ENCODE measurements at regions not wholly inside any gene's neighbourhood (a gene's known extent, or its start where the extent isn't known, plus 50 kb on each side); places are given as distances from the start of the nearest gene placed in this dataset.

GRCh38 chr1:169020684-169021083 is 85.8 kb upstream of the ATP1B1 start:
- no peak overlapping the region for H3K4me2 ChIP-seq (ENCODE audit: control insufficient read depth, extremely low read depth, insufficient read depth, low read depth, low read length)
- dilution Hi-C loops (cut with MboI; ENCODE audit: extremely low pct_ligation_motif_present, low sequenced_read_pairs): no loop called here
- no peak overlapping the region for H3K9ac ChIP-seq (ENCODE audit: control insufficient read depth, extremely low read depth, insufficient read depth, low read length)
- peaks cover 10% of the 10 kb centered on the region for H3K27me3 ChIP-seq (ENCODE audit: control insufficient read depth, extremely low read depth, insufficient read depth, low read length)
- no peak overlapping the region for H2AFZ ChIP-seq (ENCODE audit: control insufficient read depth, low read length)
- no peaks in the 10 kb centered on the region for H3K9me3 ChIP-seq (ENCODE audit: control insufficient read depth, low read depth, low read length)
- H4K20me1 ChIP-seq (ENCODE audit: control insufficient read depth, extremely low read depth, insufficient read depth, low read length): no peaks in the 10 kb centered on the region
- no peak overlapping the region for H3K4me3 ChIP-seq (ENCODE audit: control insufficient read depth in 2 of 3, extremely low read depth in 1 of 3, insufficient read depth in 2 of 3, low read depth in 1 of 3, low read length in 3 of 3)
- H3K36me3 ChIP-seq (ENCODE audit: control insufficient read depth in 2 of 2, extremely low read depth in 1 of 2, insufficient read depth in 2 of 2, low read length in 2 of 2): no peaks in the 10 kb centered on the region
- FAIRE-seq (no peak), DNase-seq (ENCODE audit: low read depth, low spot score) (no peak)
- H3K4me1 ChIP-seq (ENCODE audit: control insufficient read depth, extremely low read depth, insufficient read depth, low read length): no peaks in the 10 kb centered on the region
- no peak overlapping the region for H3K27ac ChIP-seq (ENCODE audit: control insufficient read depth, insufficient read depth, low read length)
- no peaks in the 10 kb centered on the region for H3K79me2 ChIP-seq (ENCODE audit: control insufficient read depth, insufficient read depth, low read length)
- TF ChIP-seq EZH2 (IDR thresholded peaks at IDR 0.05; ENCODE audit: low read length): no peak
- TF ChIP-seq CTCF (optimal IDR thresholded peaks at IDR 0.05 in 1 of 3, IDR thresholded peaks at IDR 0.05 in 1 of 3, conservative IDR thresholded peaks at IDR 0.05 in 1 of 3; ENCODE audit: extremely low read depth in 1 of 3, insufficient read depth in 2 of 3, low read length in 3 of 3): no peak
- no peaks in the 10 kb centered on the region for H3K9me1 ChIP-seq (ENCODE audit: control insufficient read depth, extremely low read depth, insufficient read depth, low read length)

- no peak for FAIRE-seq
- no peak overlapping the region for H3K27ac ChIP-seq (ENCODE audit: control insufficient read depth, insufficient read depth, low read length)
- H3K9me1 ChIP-seq (ENCODE audit: control insufficient read depth, extremely low read depth, insufficient read depth, low read length): no peaks in the 10 kb centered on the region
- no peak overlapping the region for H3K4me3 ChIP-seq (ENCODE audit: control insufficient read depth in 2 of 3, extremely low read depth in 1 of 3, insufficient read depth in 2 of 3, low read depth in 1 of 3, low read length in 3 of 3)
- no peaks in the 10 kb centered on the region for H4K20me1 ChIP-seq (ENCODE audit: control insufficient read depth, extremely low read depth, insufficient read depth, low read length)
- H3K9me3 ChIP-seq (ENCODE audit: control insufficient read depth, low read depth, low read length): no peaks in the 10 kb centered on the region
- H3K4me1 ChIP-seq (ENCODE audit: control insufficient read depth, extremely low read depth, insufficient read depth, low read length): no peaks in the 10 kb centered on the region
- no peaks in the 10 kb centered on the region for H3K79me2 ChIP-seq (ENCODE audit: control insufficient read depth, insufficient read depth, low read length)
- H2AFZ ChIP-seq (ENCODE audit: control insufficient read depth, low read length): no peak overlapping the region
- no peak for DNase-seq (ENCODE audit: low read depth, low spot score)
- TF ChIP-seq EZH2 (IDR thresholded peaks at IDR 0.05; ENCODE audit: low read length) (no peak), CTCF (optimal IDR thresholded peaks at IDR 0.05 in 1 of 3, IDR thresholded peaks at IDR 0.05 in 1 of 3, conservative IDR thresholded peaks at IDR 0.05 in 1 of 3; ENCODE audit: extremely low read depth in 1 of 3, insufficient read depth in 2 of 3, low read length in 3 of 3) (no peak)
- H3K9ac ChIP-seq (ENCODE audit: control insufficient read depth, extremely low read depth, insufficient read depth, low read length): no peak overlapping the region
- no peak overlapping the region for H3K4me2 ChIP-seq (ENCODE audit: control insufficient read depth, extremely low read depth, insufficient read depth, low read depth, low read length)
- H3K36me3 ChIP-seq (ENCODE audit: control insufficient read depth in 2 of 2, extremely low read depth in 1 of 2, insufficient read depth in 2 of 2, low read length in 2 of 2): no peaks in the 10 kb centered on the region
- dilution Hi-C loops (cut with MboI; ENCODE audit: extremely low pct_ligation_motif_present, low sequenced_read_pairs): no loop called here
- peaks cover 5% of the 10 kb centered on the region for H3K27me3 ChIP-seq (ENCODE audit: control insufficient read depth, extremely low read depth, insufficient read depth, low read length)
Measured at GRCh38 chr1:169022648-169023047, 83.8 kb upstream of the ATP1B1 start.

Data from keratinocyte (primary cell).